22Rv1 (cell line): ENCODE measurements at regions not wholly inside any gene's neighbourhood (a gene's known extent, or its start where the extent isn't known, plus 50 kb on each side); places are given as distances from the start of the nearest gene placed in this dataset.

Experiments
- H3K27ac ChIP-seq: fragments of 450-650 bp; 2 replicates; pipeline ENCODE4 v1.5.1; 2017
- ZFX ChIP-seq: fragments of 450-650 bp; IDR thresholded peaks from 2 replicates; pipeline ENCODE4 v1.6.1; 2017; ENCODE audit warnings: antibody characterized with exemption, borderline replicate concordance
- TF ChIP-seq, protein P1 (sequence below): fragments of 450-650 bp; IDR thresholded peaks from 2 replicates; pipeline ENCODE4 v1.5.1; 2017; ENCODE audit warnings: mild to moderate bottlenecking

GRCh38 chr12:17971850-17972249 is 118.1 kb downstream of the RERGL start:
- H3K27ac ChIP-seq = no peak overlapping the region
- TF ChIP-seq, protein P1, sequence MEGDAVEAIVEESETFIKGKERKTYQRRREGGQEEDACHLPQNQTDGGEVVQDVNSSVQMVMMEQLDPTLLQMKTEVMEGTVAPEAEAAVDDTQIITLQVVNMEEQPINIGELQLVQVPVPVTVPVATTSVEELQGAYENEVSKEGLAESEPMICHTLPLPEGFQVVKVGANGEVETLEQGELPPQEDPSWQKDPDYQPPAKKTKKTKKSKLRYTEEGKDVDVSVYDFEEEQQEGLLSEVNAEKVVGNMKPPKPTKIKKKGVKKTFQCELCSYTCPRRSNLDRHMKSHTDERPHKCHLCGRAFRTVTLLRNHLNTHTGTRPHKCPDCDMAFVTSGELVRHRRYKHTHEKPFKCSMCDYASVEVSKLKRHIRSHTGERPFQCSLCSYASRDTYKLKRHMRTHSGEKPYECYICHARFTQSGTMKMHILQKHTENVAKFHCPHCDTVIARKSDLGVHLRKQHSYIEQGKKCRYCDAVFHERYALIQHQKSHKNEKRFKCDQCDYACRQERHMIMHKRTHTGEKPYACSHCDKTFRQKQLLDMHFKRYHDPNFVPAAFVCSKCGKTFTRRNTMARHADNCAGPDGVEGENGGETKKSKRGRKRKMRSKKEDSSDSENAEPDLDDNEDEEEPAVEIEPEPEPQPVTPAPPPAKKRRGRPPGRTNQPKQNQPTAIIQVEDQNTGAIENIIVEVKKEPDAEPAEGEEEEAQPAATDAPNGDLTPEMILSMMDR = no peak
- TF ChIP-seq ZFX = no peak

DNA sequence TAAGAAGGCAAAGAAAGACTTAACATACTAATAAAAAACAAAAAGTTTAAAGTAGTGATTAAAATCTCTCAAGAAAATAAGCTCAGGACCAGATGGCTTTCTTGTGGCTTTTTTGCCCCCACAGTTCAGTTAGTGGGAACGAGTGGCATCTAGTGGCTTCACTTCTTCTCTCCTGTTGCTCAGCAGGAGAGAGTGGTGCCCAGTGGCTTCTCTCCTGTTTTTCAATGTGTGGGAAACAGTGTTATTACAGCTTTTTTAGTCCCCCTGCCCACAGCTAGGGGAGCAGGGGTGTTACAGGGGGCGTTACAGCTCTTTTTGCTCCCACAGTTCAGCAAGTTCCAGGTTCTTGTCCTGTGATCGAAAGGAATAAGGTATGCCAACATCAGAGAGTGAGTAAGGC is 135.2 kb downstream of the RERGL start:
- H3K27ac ChIP-seq = no peak overlapping the region
- TF ChIP-seq ZFX = no peak
- TF ChIP-seq, protein P1 = no peak

GRCh38 chr12:17950898-17951297 is 139.1 kb downstream of the RERGL start:
- no peak overlapping the region for H3K27ac ChIP-seq
- TF ChIP-seq, protein P1 = no peak
- TF ChIP-seq ZFX = no peak

- TF ChIP-seq ZFX = no peak
- TF ChIP-seq, protein P1 = no peak
- no peak overlapping the region for H3K27ac ChIP-seq
These were observed 140.3 kb downstream of the RERGL start for GRCh38 chr12:17949558-17950141.

GRCh38 chr12:17928708-17929366 is 161.2 kb downstream of the RERGL start:
- no peak overlapping the region for H3K27ac ChIP-seq
- no peak for TF ChIP-seq ZFX
- TF ChIP-seq, protein P1 = peak; percentile 80

DNA sequence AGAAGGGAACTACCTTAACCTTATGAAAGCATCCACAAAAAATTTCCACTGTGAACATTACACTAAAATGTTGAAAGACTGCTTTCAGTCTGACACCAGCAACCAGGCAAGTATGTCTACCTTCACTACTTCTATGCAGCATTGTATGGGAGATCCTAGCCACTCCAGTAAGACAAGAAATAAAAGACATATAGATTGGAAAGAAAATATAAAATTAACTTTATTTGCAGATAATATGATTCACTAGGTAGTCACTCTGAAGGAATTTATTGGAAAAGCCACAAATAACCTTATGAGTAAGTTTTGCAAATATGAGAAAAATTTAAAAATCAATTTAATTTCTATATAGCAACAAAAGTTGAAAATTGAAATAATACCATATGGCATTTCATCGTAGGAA is 172.0 kb downstream of the RERGL start:
- no peak overlapping the region for H3K27ac ChIP-seq
- TF ChIP-seq, protein P1 = no peak
- no peak for TF ChIP-seq ZFX

- no peak for TF ChIP-seq ZFX
- TF ChIP-seq, protein P1 = no peak
- H3K27ac ChIP-seq = no peak overlapping the region
These were observed 205.4 kb downstream of the RERGL start for GRCh38 chr12:17884581-17884980.
